SK-N-SH (cell line): ENCODE measurements at regions not wholly inside any gene's neighbourhood (a gene's known extent, or its start where the extent isn't known, plus 50 kb on each side); places are given as distances from the start of the nearest gene placed in this dataset.

ENCODE experiments used
- CTCF ChIA-PET: fragments of 300-600, 350-600 bp; formaldehyde crosslinking; extraction: SDS; loops from one replicate; lab custom pipeline; 2021; lab: Yijun Ruan, JAX
- POLR2A ChIA-PET: fragments of 350-600 bp; sonication (Branson Sonifier 250); formaldehyde crosslinking; extraction: SDS; loops from one replicate; lab custom pipeline; 2020; ENCODE audit warnings: antibody characterized with exemption, inconsistent platforms; lab: Yijun Ruan, JAX
- DNase-seq: peaks from one replicate; pipeline ENCODE4 v3.0.0; 2012
- H2AFZ ChIP-seq: fragments of 200-600 bp; sonication (generic); 2 replicates; pipeline ENCODE4 v1.8.1; 2016; ENCODE audit warnings: antibody characterized with exemption, mild to moderate bottlenecking, low read depth
- H3F3A ChIP-seq: fragments of 200-600 bp; sonication (generic); replicated peaks from 2 replicates; pipeline ENCODE3; 2016; ENCODE audit warnings: antibody characterized with exemption, mild to moderate bottlenecking; ENCODE audit not compliant: insufficient read depth
- H3K27ac ChIP-seq, 2 experiments: fragments of 200-500 bp in 1 of 2; fragments of 200-600 bp in 1 of 2; sonication (Bioruptor generic) in 1 of 2; sonication (generic), shearing (Covaris generic) in 1 of 2; 2 replicates each; pipeline versions ENCODE4 v1.5.1 to v1.6.1; 2014 to 2016; ENCODE audit warnings: low read depth in 2 of 2, inconsistent platforms in 1 of 2, low read length in 1 of 2, mild to moderate bottlenecking in 1 of 2, mixed read lengths in 1 of 2
- H3K27me3 ChIP-seq: fragments of 200-600 bp; sonication (generic), shearing (Covaris generic); 2 replicates; pipeline ENCODE4 v1.6.1; 2016; ENCODE audit warnings: mixed run types; ENCODE audit not compliant: insufficient read depth
- H3K36me3 ChIP-seq, 2 experiments: fragments of 200-500 bp in 1 of 2; fragments of 200-600 bp in 1 of 2; sonication (Bioruptor generic) in 1 of 2; sonication (generic) in 1 of 2; replicated peaks in 1 of 2; 2 replicates each; pipeline versions ENCODE3 to v1.5.1; 2014 to 2016; ENCODE audit warnings: low read length in 1 of 2, mild to moderate bottlenecking in 1 of 2; ENCODE audit not compliant: insufficient read depth in 2 of 2, control insufficient read depth in 1 of 2
- H3K4me1 ChIP-seq, 2 experiments: fragments of 200-500 bp in 1 of 2; fragments of 200-600 bp in 1 of 2; sonication (Bioruptor generic) in 1 of 2; sonication (generic), shearing (Covaris generic) in 1 of 2; 2 replicates each; pipeline versions ENCODE4 v1.5.1 to v1.6.1; 2014 to 2016; ENCODE audit warnings: low read depth in 1 of 2, low read length in 1 of 2, mixed run types in 1 of 2; ENCODE audit not compliant: insufficient read depth in 2 of 2, control insufficient read depth in 1 of 2
- H3K4me2 ChIP-seq: fragments of 200-600 bp; sonication (generic), shearing (Covaris generic); 2 replicates; pipeline ENCODE4 v1.6.1; 2017; ENCODE audit warnings: mixed run types
- H3K4me3 ChIP-seq, 2 experiments: fragments of 200-500 bp in 1 of 2; fragments of 200-600 bp in 1 of 2; sonication (Bioruptor generic) in 1 of 2; sonication (generic), shearing (Covaris generic) in 1 of 2; 2 replicates each; pipeline versions ENCODE4 v1.5.1 to v1.8.1; 2014 to 2016; ENCODE audit warnings: low read depth in 2 of 2, inconsistent platforms in 1 of 2, low read length in 1 of 2, mild to moderate bottlenecking in 1 of 2, mixed read lengths in 1 of 2, moderate library complexity in 1 of 2
- H3K79me2 ChIP-seq: fragments of 200-600 bp; sonication (generic); 2 replicates; pipeline ENCODE4 v1.8.1; 2017; ENCODE audit warnings: mild to moderate bottlenecking; ENCODE audit not compliant: insufficient read depth
- H3K9ac ChIP-seq: fragments of 200-600 bp; sonication (generic); 2 replicates; pipeline ENCODE4 v1.6.1; 2017; ENCODE audit warnings: mixed run types
- H3K9me2 ChIP-seq: fragments of 200-600 bp; sonication (generic); 2 replicates; pipeline ENCODE4 v1.6.1; 2017; ENCODE audit warnings: mixed run types
- H3K9me3 ChIP-seq: fragments of 200-600 bp; sonication (generic); 2 replicates; pipeline ENCODE4 v1.6.1; 2017; ENCODE audit warnings: mixed run types, mild to moderate bottlenecking, moderate library complexity
- H4K20me1 ChIP-seq: fragments of 200-600 bp; sonication (generic); 2 replicates; pipeline ENCODE4 v1.6.1; 2017; ENCODE audit warnings: mild to moderate bottlenecking, mixed run types; ENCODE audit not compliant: insufficient read depth
- CTCF ChIP-seq: fragments of 200-600 bp; sonication (generic); IDR thresholded peaks from 2 replicates; pipeline ENCODE4 v1.6.1; 2017; ENCODE audit warnings: antibody characterized with exemption, mild to moderate bottlenecking, moderate library complexity
- EZH2phosphoT487 ChIP-seq: fragments of 200-600 bp; sonication (generic); IDR thresholded peaks from 2 replicates; pipeline ENCODE4 v1.6.1; 2017; ENCODE audit warnings: low read depth, mixed run types, mild to moderate bottlenecking, antibody characterized with exemption, moderate library complexity, borderline replicate concordance
- FOXJ3 ChIP-seq: sonication (generic); formaldehyde crosslinking; IDR thresholded peaks from 2 replicates; pipeline ENCODE4 v1.5.1; 2020; ENCODE audit warnings: mild to moderate bottlenecking, missing genetic modification reagents
- FOXM1 ChIP-seq: IDR thresholded peaks from 2 replicates; pipeline ENCODE4 v1.4.0; 2012; ENCODE audit warnings: low read depth, mild to moderate bottlenecking
- GATA2 ChIP-seq: sonication (generic); formaldehyde crosslinking; IDR thresholded peaks from 2 replicates; pipeline ENCODE4 v1.5.0; 2020; ENCODE audit warnings: mild to moderate bottlenecking, missing genetic modification reagents
- JUND ChIP-seq: IDR thresholded peaks from 2 replicates; pipeline ENCODE4 v1.4.0; 2012
- MXI1 ChIP-seq: IDR thresholded peaks from 2 replicates; pipeline ENCODE4 v1.6.1; 2012; ENCODE audit warnings: mild to moderate bottlenecking, low read depth, low read length, improper control_type of control experiment
- NFIC ChIP-seq: IDR thresholded peaks from 2 replicates; pipeline ENCODE4 v1.4.0; 2012; ENCODE audit warnings: borderline replicate concordance
- PBX3 ChIP-seq: IDR thresholded peaks from 2 replicates; pipeline ENCODE4; 2012
- REST ChIP-seq: IDR thresholded peaks from 2 replicates; pipeline ENCODE4 v1.6.1; 2012; ENCODE audit warnings: mild to moderate bottlenecking, low read depth, low read length, moderate library complexity
- RFX5 ChIP-seq: IDR thresholded peaks from 2 replicates; pipeline ENCODE4 v1.6.1; 2012; ENCODE audit warnings: mild to moderate bottlenecking, improper control_type of control experiment, low read length
- SIN3A ChIP-seq: IDR thresholded peaks from 2 replicates; pipeline ENCODE4 v1.6.1; 2012; ENCODE audit warnings: low read depth, mild to moderate bottlenecking, low read length, moderate library complexity, borderline replicate concordance
- SMC3 ChIP-seq: IDR thresholded peaks from 2 replicates; pipeline ENCODE4 v1.6.1; 2012; ENCODE audit warnings: low read depth, low read length, improper control_type of control experiment
- TCF12 ChIP-seq: IDR thresholded peaks from 2 replicates; pipeline ENCODE4 v1.4.0; 2012
- TEAD4 ChIP-seq: IDR thresholded peaks from 2 replicates; pipeline ENCODE4 v1.4.0; 2012; ENCODE audit warnings: mild to moderate bottlenecking, borderline replicate concordance; ENCODE audit not compliant: insufficient read depth
- USF1 ChIP-seq: IDR thresholded peaks from 2 replicates; pipeline ENCODE4 v1.4.0; 2012; ENCODE audit warnings: low read depth, borderline replicate concordance
- WGBS: methylation state at CpG from one replicate; pipeline ENCODE4 v1.1.6; 2017; ENCODE audit warnings: low lambda C conversion rate; 5-methylcytosine and 5-hydroxymethylcytosine counted together

- POLR2A ChIA-PET: no interaction called here
- no peaks in the 10 kb centered on the region for H3K79me2 ChIP-seq
- no peak overlapping the region for H3K4me3 ChIP-seq
- no peaks in the 10 kb centered on the region for H3K27me3 ChIP-seq
- H2AFZ ChIP-seq: no peak overlapping the region
- no peak overlapping the region for H3K4me2 ChIP-seq
- H3K9me3 ChIP-seq: no peaks in the 10 kb centered on the region
- H4K20me1 ChIP-seq: no peaks in the 10 kb centered on the region
- TF ChIP-seq USF1 (no peak), FOXM1 (no peak), TCF12 (no peak)
- CTCF ChIA-PET: no interaction called here
- no peaks in the 10 kb centered on the region for H3K9me2 ChIP-seq
- no peaks in the 10 kb centered on the region for H3K4me1 ChIP-seq
- no peak for DNase-seq
- H3K9ac ChIP-seq: no peak overlapping the region
- H3F3A ChIP-seq: no peaks in the 10 kb centered on the region
- H3K36me3 ChIP-seq: no peaks in the 10 kb centered on the region
- H3K27ac ChIP-seq: no peak overlapping the region
Measured at GRCh38 chr5:153390569-153390968, 99.9 kb upstream of the GRIA1 start.

- Histone ChIP-seq H3K9me3 (no peaks in the 10 kb centered on the region), H3K9me2 (no peaks in the 10 kb centered on the region), H3K4me1 (no peaks in the 10 kb centered on the region), H3F3A (no peaks in the 10 kb centered on the region), H3K4me2 (no peak overlapping the region), H3K79me2 (no peaks in the 10 kb centered on the region)
- 26% methylated on average over 2 of the region's 2 CpGs for WGBS
- no peak for DNase-seq
- no peak for TF ChIP-seq JUND
- TF ChIP-seq PBX3: no peak
- no peak for TF ChIP-seq SMC3
- TF ChIP-seq MXI1: no peak
- no peak for TF ChIP-seq REST
- TF ChIP-seq GATA2: no peak
- TF ChIP-seq SIN3A: no peak
- TF ChIP-seq TEAD4: no peak
- TF ChIP-seq EZH2phosphoT487: no peak
- no peak for TF ChIP-seq CTCF
- TF ChIP-seq NFIC: no peak
- no peak for TF ChIP-seq FOXJ3 (CRISPR knock-in tag)
- no peak for TF ChIP-seq RFX5
- TF ChIP-seq TCF12: no peak
- TF ChIP-seq, all 33 proteins: peak for 0
- POLR2A ChIA-PET: no interaction called here
- Histone ChIP-seq H3K9ac (no peak overlapping the region), H3K27me3 (no peaks in the 10 kb centered on the region), H3K36me3 (no peaks in the 10 kb centered on the region), H4K20me1 (no peaks in the 10 kb centered on the region), H3K27ac (no peak overlapping the region), H3K4me3 (no peak overlapping the region), H2AFZ (peak overlapping the region; percentile 74; the same call in 1 of the 2 replicates)
- CTCF ChIA-PET: no interaction called here
Measured at GRCh38 chr5:153399595-153399994, 90.9 kb upstream of the GRIA1 start.
